GM18499 (cell line): ENCODE measurements at regions not wholly inside any gene's neighbourhood (a gene's known extent, or its start where the extent isn't known, plus 50 kb on each side); places are given as distances from the start of the nearest gene placed in this dataset.
"Not testable (repeated sequence)": the region's sequence is repeated elsewhere in the genome, so short reads cannot be mapped to it uniquely, and the experiment has no call there.

Source experiments
- ATAC-seq: cut with Tn5 transposase; IDR thresholded peaks from one replicate; pipeline ENCODE4 v1.9.1; 2021; ENCODE audit warnings: moderate number of reproducible peaks; ENCODE audit not compliant: insufficient read depth, unreplicated experiment

GRCh38 chr7:67602246-67602887 is 605.7 kb downstream of the TYW1 start:
- no peak for ATAC-seq

- no peak for ATAC-seq
Observed at GRCh38 chr7:67604461-67605386, 608.1 kb downstream of the TYW1 start.

- no peak for ATAC-seq
Observed at GRCh38 chr7:67608806-67609205, 612.2 kb downstream of the TYW1 start.

- ATAC-seq, result no peak
Observed at GRCh38 chr7:67610897-67611296, 614.3 kb downstream of the TYW1 start.

GRCh38 chr7:67614843-67615242 is 618.2 kb downstream of the TYW1 start:
- ATAC-seq, result no peak

- no peak for ATAC-seq
Observed at GRCh38 chr7:67616517-67616916, 619.9 kb downstream of the TYW1 start.

GRCh38 chr7:67618556-67619162 is 622.0 kb downstream of the TYW1 start:
- ATAC-seq, result no peak

GRCh38 chr7:67619175-67619574 is 622.5 kb downstream of the TYW1 start:
- ATAC-seq, result no peak

GRCh38 chr7:67620216-67620933 is 623.7 kb downstream of the TYW1 start:
- ATAC-seq, result no peak

- no peak for ATAC-seq
Observed at GRCh38 chr7:67621704-67622103, 625.1 kb downstream of the TYW1 start.

- no peak for ATAC-seq
Observed at GRCh38 chr7:67625257-67625737, 628.7 kb downstream of the TYW1 start.

- no peak for ATAC-seq
Observed at GRCh38 chr7:67631476-67631875, 634.8 kb downstream of the TYW1 start.

GRCh38 chr7:67635271-67635670 is 638.6 kb downstream of the TYW1 start:
- no peak for ATAC-seq

GRCh38 chr7:67636348-67637022 is 639.9 kb downstream of the TYW1 start:
- no peak for ATAC-seq

GRCh38 chr7:67637023-67637358 is 640.4 kb downstream of the TYW1 start:
- no peak for ATAC-seq

- not testable (repeated sequence) for ATAC-seq
Observed at GRCh38 chr7:67642542-67642941, 645.9 kb downstream of the TYW1 start.

- no peak for ATAC-seq
Observed at GRCh38 chr7:67644151-67644550, 647.5 kb downstream of the TYW1 start.

- ATAC-seq, result no peak
Observed at GRCh38 chr7:67652937-67653336, 656.3 kb downstream of the TYW1 start.

- no peak for ATAC-seq
Observed at GRCh38 chr7:67653856-67654454, 657.3 kb downstream of the TYW1 start.

- no peak for ATAC-seq
Observed at GRCh38 chr7:67654642-67655041, 658.0 kb downstream of the TYW1 start.
